ENCODE measurements at regions not wholly inside any gene's neighbourhood (a gene's known extent, or its start where the extent isn't known, plus 50 kb on each side); places are given as distances from the start of the nearest gene placed in this dataset.

GRCh38 chr2:234789556-234790325 is 162.1 kb upstream of the SH3BP4 start:
- POLR2A ChIA-PET, result no interaction called here
- peaks cover 46% of the 10 kb centered on the region for H3K4me1 Mint-ChIP-seq
- CTCF ChIA-PET, result no interaction called here
- DNase-seq (ENCODE audit: low spot score) (no peak), ATAC-seq (no peak)
- H3K27ac Mint-ChIP-seq, result no peak overlapping the region
- H3K27me3 Mint-ChIP-seq (ENCODE audit: low read depth), result peaks cover 19% of the 10 kb centered on the region
- no peaks in the 10 kb centered on the region for H3K9me3 Mint-ChIP-seq
- TF ChIP-seq, protein P1, sequence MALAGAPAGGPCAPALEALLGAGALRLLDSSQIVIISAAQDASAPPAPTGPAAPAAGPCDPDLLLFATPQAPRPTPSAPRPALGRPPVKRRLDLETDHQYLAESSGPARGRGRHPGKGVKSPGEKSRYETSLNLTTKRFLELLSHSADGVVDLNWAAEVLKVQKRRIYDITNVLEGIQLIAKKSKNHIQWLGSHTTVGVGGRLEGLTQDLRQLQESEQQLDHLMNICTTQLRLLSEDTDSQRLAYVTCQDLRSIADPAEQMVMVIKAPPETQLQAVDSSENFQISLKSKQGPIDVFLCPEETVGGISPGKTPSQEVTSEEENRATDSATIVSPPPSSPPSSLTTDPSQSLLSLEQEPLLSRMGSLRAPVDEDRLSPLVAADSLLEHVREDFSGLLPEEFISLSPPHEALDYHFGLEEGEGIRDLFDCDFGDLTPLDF (CRISPR knock-in tag; IDR thresholded peaks at IDR 0.05), result no peak
- no peak for TF ChIP-seq CREB1 (CRISPR knock-in tag; IDR thresholded peaks at IDR 0.05)
- TF ChIP-seq JUN (CRISPR knock-in tag; IDR thresholded peaks at IDR 0.05), result no peak
- no peak for TF ChIP-seq ELF4 (CRISPR knock-in tag; IDR thresholded peaks at IDR 0.05; ENCODE audit: low read depth)
- TF ChIP-seq ATF3 (CRISPR knock-in tag; conservative IDR thresholded peaks at IDR 0.05), result no peak
- H3K4me3 Mint-ChIP-seq, result no peak overlapping the region
- H3K36me3 Mint-ChIP-seq, result no peaks in the 10 kb centered on the region

DNA sequence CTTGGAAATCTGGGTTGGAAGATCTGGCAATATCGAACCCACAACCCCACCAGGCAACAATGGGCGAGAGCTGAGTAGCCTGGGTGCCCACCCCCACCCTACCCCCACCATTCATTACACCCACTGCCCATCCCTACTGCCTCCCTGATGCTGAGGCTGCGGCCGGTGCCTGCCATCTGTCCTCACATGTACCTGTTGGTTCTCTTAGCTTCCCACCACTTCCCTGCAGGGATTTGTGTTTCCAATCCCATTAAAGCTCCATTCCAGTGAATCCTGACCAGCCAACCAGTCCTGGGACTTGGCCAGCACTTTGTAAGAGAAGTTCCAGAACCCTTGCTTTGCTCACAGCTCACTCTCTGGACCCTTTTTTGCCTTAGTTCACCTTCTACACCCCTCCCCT is 163.0 kb upstream of the SH3BP4 start:
- H3K27me3 Mint-ChIP-seq (ENCODE audit: low read depth), result peaks cover 19% of the 10 kb centered on the region
- peaks cover 5% of the 10 kb centered on the region for H3K36me3 Mint-ChIP-seq
- DNase-seq (ENCODE audit: low spot score) (no peak), ATAC-seq (no peak)
- peaks cover 46% of the 10 kb centered on the region for H3K4me1 Mint-ChIP-seq
- no peak overlapping the region for H3K4me3 Mint-ChIP-seq
- CTCF ChIA-PET, result interaction anchor here (1.2 kb wide), 1 partner anchor 9 kb away, joined by 3 read pairs; no protein-coding TSS in a partner anchor
- H3K9me3 Mint-ChIP-seq, result peaks cover 6% of the 10 kb centered on the region
- POLR2A ChIA-PET, result no interaction called here
- TF ChIP-seq, protein P2, sequence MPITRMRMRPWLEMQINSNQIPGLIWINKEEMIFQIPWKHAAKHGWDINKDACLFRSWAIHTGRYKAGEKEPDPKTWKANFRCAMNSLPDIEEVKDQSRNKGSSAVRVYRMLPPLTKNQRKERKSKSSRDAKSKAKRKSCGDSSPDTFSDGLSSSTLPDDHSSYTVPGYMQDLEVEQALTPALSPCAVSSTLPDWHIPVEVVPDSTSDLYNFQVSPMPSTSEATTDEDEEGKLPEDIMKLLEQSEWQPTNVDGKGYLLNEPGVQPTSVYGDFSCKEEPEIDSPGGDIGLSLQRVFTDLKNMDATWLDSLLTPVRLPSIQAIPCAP (CRISPR knock-in tag; IDR thresholded peaks at IDR 0.05), result no peak
- TF ChIP-seq, protein P3, sequence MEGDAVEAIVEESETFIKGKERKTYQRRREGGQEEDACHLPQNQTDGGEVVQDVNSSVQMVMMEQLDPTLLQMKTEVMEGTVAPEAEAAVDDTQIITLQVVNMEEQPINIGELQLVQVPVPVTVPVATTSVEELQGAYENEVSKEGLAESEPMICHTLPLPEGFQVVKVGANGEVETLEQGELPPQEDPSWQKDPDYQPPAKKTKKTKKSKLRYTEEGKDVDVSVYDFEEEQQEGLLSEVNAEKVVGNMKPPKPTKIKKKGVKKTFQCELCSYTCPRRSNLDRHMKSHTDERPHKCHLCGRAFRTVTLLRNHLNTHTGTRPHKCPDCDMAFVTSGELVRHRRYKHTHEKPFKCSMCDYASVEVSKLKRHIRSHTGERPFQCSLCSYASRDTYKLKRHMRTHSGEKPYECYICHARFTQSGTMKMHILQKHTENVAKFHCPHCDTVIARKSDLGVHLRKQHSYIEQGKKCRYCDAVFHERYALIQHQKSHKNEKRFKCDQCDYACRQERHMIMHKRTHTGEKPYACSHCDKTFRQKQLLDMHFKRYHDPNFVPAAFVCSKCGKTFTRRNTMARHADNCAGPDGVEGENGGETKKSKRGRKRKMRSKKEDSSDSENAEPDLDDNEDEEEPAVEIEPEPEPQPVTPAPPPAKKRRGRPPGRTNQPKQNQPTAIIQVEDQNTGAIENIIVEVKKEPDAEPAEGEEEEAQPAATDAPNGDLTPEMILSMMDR (IDR thresholded peaks at IDR 0.05), result no peak
- no peak for TF ChIP-seq ZNF281 (CRISPR knock-in tag; IDR thresholded peaks at IDR 0.05)
- H3K27ac Mint-ChIP-seq, result no peak overlapping the region

DNA sequence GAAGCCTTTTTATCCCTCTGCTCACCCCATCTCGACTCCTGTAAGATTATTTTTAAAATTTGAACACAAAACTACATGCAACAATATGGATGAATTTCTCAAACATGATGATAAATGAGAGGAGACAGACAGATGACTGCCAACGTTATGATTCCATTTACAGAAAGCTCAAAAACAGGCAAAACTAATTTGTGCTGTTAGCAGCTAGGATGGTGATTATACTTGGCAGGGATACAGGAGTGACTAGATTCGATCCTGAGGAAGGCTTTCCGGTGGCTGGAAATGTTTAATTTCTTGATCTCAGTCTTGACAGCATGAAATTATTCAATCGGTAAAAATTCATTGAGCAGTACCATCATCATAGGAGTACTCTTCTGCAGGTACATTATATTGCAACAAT is 163.4 kb upstream of the SH3BP4 start:
- DNase-seq (ENCODE audit: low spot score) (no peak), ATAC-seq (no peak)
- POLR2A ChIA-PET, result no interaction called here
- H3K36me3 Mint-ChIP-seq, result peaks cover 10% of the 10 kb centered on the region
- H3K9me3 Mint-ChIP-seq, result peaks cover 11% of the 10 kb centered on the region
- CTCF ChIA-PET, result interaction anchor here (1.2 kb wide), 1 partner anchor 9 kb away, joined by 3 read pairs; no protein-coding TSS in a partner anchor
- no peak overlapping the region for H3K27ac Mint-ChIP-seq
- H3K4me1 Mint-ChIP-seq, result peaks cover 42% of the 10 kb centered on the region
- no peak overlapping the region for H3K4me3 Mint-ChIP-seq
- H3K27me3 Mint-ChIP-seq (ENCODE audit: low read depth), result peaks cover 19% of the 10 kb centered on the region
- TF ChIP-seq SMAD4 (CRISPR knock-in tag; IDR thresholded peaks at IDR 0.05) (no peak), CREB1 (CRISPR knock-in tag; IDR thresholded peaks at IDR 0.05) (no peak), GABPB1 (CRISPR knock-in tag; IDR thresholded peaks at IDR 0.05) (no peak), CBFB (CRISPR knock-in tag; IDR thresholded peaks at IDR 0.05; ENCODE audit: low read depth) (no peak), ATF3 (CRISPR knock-in tag; conservative IDR thresholded peaks at IDR 0.05) (no peak), ZNF416 (CRISPR knock-in tag; IDR thresholded peaks at IDR 0.05) (no peak), ZBTB21 (CRISPR knock-in tag; IDR thresholded peaks at IDR 0.05; ENCODE audit: borderline replicate concordance) (no peak), ZNF317 (CRISPR knock-in tag; IDR thresholded peaks at IDR 0.05; ENCODE audit: borderline replicate concordance, low read depth) (no peak), ELF4 (CRISPR knock-in tag; IDR thresholded peaks at IDR 0.05; ENCODE audit: low read depth) (no peak), ZNF423 (CRISPR knock-in tag; IDR thresholded peaks at IDR 0.05) (no peak), HMGXB4 (CRISPR knock-in tag; IDR thresholded peaks at IDR 0.05) (no peak), PRRX2 (CRISPR knock-in tag; IDR thresholded peaks at IDR 0.05) (no peak), ZNF263 (CRISPR knock-in tag; IDR thresholded peaks at IDR 0.05; ENCODE audit: low read depth) (no peak)
- TF ChIP-seq, protein P4, sequence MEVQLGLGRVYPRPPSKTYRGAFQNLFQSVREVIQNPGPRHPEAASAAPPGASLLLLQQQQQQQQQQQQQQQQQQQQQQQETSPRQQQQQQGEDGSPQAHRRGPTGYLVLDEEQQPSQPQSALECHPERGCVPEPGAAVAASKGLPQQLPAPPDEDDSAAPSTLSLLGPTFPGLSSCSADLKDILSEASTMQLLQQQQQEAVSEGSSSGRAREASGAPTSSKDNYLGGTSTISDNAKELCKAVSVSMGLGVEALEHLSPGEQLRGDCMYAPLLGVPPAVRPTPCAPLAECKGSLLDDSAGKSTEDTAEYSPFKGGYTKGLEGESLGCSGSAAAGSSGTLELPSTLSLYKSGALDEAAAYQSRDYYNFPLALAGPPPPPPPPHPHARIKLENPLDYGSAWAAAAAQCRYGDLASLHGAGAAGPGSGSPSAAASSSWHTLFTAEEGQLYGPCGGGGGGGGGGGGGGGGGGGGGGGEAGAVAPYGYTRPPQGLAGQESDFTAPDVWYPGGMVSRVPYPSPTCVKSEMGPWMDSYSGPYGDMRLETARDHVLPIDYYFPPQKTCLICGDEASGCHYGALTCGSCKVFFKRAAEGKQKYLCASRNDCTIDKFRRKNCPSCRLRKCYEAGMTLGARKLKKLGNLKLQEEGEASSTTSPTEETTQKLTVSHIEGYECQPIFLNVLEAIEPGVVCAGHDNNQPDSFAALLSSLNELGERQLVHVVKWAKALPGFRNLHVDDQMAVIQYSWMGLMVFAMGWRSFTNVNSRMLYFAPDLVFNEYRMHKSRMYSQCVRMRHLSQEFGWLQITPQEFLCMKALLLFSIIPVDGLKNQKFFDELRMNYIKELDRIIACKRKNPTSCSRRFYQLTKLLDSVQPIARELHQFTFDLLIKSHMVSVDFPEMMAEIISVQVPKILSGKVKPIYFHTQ (CRISPR knock-in tag; IDR thresholded peaks at IDR 0.05), result no peak

Data from WTC11 (cell line).